GM04504 (cell line): ENCODE measurements at regions not wholly inside any gene's neighbourhood (a gene's known extent, or its start where the extent isn't known, plus 50 kb on each side); places are given as distances from the start of the nearest gene placed in this dataset.

Experiments
- DNase-seq: peaks from one replicate; pipeline ENCODE4 v3.0.0-alpha.2; 2012; ENCODE audit warnings: low read depth

DNA sequence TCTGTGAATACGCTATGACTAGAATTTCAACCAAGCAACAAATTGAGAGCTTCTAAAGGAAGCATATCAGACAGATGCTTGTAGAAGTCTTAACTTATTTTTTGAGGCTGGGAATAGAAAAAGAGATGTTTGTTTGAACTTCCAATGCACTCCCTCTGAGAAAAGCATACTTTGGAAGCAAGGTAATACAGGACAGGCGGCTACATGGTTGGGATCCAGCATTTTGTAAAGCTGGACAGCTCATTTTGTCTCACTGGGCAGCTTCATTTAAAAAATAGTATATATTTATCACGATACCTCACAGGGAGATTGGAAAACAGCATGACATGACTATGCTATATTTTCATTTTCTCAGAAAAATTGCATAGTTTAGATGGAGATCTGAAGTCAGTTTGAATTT lies 821.3 kb upstream of the API5 start:
- no peak for DNase-seq

- no peak for DNase-seq
Measured at GRCh38 chr11:42494459-42494858, 817.3 kb upstream of the API5 start.

GRCh38 chr11:42498971-42499370 lies 812.8 kb upstream of the API5 start:
- DNase-seq, result no peak

GRCh38 chr11:42502151-42502550 lies 809.6 kb upstream of the API5 start:
- DNase-seq, result no peak

DNA sequence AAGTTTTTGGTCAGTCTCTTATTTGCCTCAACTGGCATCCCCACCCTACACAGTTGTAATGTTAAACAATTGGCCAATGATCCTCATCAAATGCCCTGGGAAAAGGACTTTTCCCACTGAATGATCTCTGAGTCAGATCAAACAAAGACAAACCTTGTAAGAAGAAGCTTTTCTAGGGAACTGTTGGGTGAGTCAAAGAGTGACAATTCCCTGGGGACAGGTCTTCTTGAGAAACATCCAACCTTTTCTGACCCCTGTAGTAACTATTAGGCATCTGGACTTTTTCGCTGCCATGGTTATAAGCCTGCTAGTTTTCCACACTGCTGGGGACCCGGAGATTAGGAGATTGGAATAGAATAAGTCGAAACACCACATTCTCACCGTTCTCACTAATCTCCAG lies 789.8 kb upstream of the API5 start:
- peak; percentile 30 for DNase-seq

- DNase-seq, result peak; percentile 56
Measured at GRCh38 chr11:42524534-42525227, 787.1 kb upstream of the API5 start.

DNA sequence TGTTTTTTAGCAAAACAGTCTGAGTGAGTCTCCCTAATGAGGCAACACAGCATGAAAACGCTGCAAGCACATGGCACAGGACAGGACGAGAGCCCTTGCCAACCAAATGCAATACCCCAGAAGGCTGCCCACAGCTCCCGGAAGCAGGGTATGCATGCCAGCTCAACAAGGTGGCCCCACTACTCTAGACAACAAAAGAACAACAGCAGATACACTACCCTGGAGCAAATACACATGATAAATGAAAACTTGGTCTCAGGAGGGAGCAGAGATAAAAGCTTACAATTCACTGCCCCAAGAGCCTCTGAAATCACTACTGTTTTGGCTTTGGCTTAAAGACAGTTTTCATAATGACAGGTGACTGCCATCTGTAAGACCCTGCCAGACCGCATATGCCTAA lies 785.4 kb upstream of the API5 start:
- no peak for DNase-seq

- no peak for DNase-seq
Measured at GRCh38 chr11:42528471-42528870, 783.3 kb upstream of the API5 start.

GRCh38 chr11:42528911-42529310 lies 782.9 kb upstream of the API5 start:
- DNase-seq, result no peak

GRCh38 chr11:42536611-42537360 lies 775.0 kb upstream of the API5 start:
- no peak for DNase-seq

DNA sequence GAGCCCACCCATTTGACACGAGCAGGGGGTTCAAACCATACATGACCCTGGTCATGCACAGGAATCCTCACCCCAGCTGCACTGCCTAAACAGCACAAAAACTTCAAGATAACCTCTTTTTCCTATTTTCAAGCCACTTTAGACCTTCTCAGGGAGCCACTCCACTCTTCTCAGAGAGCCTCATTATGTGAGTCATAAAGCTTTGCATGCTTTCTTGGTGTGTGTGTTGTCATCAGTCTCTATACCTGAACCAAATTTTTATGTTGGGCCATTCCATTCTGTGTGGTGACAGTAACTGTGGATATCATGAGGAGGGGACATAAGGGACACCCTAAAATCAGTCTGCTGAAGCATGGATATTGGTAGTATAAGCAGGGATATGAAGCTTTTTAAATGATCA lies 769.5 kb upstream of the API5 start:
- no peak for DNase-seq

DNA sequence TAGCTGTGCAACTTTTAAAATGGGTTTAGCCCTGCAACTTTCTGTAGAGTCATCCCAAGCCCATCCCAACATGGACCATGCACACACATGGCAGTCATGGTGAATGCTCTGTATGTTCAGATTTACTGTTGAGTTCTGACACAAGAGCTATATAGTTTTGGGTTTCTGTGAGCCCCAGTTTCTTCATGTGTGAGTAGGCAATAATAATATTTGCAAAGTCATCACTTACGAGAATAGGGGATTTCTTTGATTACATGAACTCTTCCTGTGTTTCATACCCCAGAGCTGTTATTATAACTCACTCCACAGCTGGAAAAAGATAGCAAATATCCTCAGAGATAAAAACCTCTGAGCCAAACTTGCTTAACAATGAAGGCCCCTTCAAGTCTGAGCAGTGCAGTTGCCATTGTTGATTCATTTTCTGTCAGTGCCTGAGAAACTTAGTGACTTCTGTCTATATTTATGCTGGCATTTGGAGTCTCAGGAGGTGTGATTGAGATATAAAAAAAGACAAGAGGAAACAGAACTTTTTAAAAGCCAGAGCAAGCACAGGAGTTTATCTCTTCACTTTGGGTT lies 767.9 kb upstream of the API5 start:
- DNase-seq, result no peak

- no peak for DNase-seq
Measured at GRCh38 chr11:42544726-42545125, 767.1 kb upstream of the API5 start.

DNA sequence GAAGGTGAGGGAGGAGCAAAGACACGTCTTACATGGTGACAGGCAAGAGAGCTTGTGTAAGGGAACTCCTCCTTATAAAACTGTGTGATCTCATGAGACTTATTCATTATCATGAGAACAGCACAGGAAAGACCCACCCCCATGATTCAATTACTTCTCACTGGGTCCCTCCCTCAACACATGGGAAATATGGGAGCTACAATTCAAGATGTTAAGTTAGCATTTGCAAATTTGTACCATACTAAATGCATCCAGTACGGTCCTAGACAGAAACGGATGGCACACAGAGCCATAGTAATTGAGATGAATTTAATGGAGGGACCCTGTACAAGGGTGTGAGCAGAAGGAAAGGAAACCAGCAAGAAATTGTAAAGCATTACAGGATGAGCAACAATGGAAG lies 765.8 kb upstream of the API5 start:
- no peak for DNase-seq

- DNase-seq, result peak; percentile 5
Measured at GRCh38 chr11:42552786-42553185, 759.0 kb upstream of the API5 start.

GRCh38 chr11:42555190-42555589 lies 756.6 kb upstream of the API5 start:
- DNase-seq, result no peak

- no peak for DNase-seq
Measured at GRCh38 chr11:42571131-42571877, 740.5 kb upstream of the API5 start.

DNA sequence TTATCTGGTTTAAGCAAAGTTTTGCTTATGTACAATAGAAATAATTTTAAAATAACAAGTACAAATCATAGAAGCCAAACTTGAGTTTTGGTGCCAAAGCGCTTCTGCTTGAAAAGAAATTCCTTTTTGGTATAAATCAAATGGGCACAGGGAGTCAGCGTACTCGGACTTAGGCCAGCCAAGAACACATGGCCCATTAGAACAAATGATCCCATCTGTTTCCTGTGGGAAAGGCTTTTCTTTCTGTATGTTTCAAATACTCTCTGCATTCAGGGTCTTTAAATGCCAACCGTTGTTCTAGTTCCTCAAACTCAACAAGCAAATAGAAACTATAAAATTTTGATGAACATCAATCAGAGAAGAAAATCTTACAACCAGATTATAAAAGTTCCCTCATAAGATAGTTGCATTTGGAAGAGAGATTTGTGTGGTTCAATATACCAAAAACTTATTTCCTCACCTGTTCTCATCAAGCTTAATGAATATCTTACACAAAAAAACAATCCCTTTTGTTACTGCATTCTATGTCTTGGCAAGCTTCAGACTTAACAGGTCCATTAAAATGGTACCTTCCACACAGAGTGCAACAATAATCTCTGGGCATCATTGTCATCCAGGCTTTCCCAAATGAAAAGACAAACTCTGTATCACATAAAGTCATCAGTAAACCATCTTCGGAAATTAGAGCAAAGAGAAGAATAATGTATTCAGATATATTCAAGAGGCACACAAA lies 739.8 kb upstream of the API5 start:
- no peak for DNase-seq

DNA sequence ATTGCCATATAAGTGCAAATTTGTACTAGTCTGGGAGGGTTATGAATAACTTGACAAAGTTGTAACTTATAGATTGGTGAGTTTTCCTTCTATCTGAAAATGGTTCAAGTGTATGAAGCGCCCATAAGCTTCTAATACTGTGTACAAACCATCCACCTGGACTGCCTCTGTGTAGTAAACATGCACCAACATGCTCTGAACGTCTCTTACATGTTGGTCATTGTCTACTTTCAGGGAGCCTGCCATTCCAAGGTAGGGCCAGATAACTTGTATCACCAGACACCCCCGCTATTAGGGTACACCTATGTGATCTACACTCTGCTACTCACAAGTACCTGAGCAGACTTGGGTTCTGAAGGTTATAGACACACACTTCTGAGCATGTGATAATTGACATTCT lies 735.5 kb upstream of the API5 start:
- no peak for DNase-seq

- DNase-seq, result no peak
Measured at GRCh38 chr11:42589286-42589685, 722.5 kb upstream of the API5 start.

DNA sequence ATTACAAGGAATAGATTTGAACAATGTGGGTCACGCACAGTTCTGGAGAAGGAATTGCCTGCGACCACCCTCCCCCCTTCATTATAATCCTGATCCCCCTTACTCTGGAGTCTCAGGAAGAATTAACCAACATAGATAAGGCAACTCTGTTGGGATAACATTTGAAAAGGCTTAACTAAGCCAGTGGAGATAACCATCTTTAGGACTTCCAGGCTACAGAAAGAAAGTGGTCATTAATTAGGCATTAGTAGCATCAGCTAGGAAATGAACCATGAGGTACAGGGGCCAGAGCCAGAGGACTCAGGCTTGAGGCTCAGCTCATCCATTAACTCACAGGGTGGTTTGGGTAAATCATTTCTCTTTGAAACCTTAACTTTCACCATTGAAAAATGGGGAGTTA lies 720.0 kb upstream of the API5 start:
- DNase-seq, result no peak

- DNase-seq, result no peak
Measured at GRCh38 chr11:42593441-42593840, 718.4 kb upstream of the API5 start.
